Non-pigmented ciliary epithelial cell (primary cell): ENCODE measurements at regions not wholly inside any gene's neighbourhood (a gene's known extent, or its start where the extent isn't known, plus 50 kb on each side); places are given as distances from the start of the nearest gene placed in this dataset.
"Not testable (repeated sequence)": the region's sequence is repeated elsewhere in the genome, so short reads cannot be mapped to it uniquely, and the experiment has no call there.

Source experiments
- DNase-seq: peaks from one replicate; pipeline ENCODE4 v3.0.0-alpha.2; 2010; ENCODE audit warnings: low read depth

DNA sequence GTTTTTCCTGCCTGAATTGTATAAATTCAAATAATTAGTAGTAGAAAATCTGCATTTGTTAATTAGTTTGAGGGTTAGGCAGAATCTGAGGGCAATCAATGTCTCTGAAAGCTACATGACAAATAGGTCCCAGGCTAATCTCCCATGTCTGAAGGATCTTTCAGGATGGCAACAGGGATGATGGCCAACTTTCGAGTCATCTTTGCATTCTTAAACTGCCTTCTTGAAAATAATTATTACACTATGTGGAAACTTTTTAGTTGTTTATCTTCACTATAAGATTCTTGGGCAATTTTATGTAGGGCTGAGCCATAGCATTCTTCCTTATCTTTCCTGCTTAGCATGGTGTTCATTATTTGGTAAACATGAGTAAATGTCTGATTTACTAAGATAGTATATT is 490.3 kb upstream of the EPHA5 start:
- no peak for DNase-seq

DNA sequence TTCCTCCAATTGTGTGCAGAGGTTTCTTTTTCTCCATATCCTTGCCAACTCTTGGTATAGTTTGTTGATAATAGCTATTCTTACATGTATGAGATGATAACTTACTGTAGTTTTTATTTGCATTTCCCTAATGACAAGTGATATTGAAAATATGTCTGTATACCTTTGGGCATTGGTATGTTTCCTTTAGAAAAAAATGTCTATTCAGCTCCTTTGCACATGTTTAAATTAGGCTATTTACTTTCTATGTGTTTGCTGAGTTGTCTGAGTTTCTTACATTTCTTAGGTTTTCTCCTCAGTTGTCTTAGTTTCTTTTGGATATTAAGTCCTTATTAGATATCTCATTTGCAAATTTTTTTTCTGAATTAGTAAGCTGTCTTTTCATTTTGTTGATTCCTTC is 487.3 kb upstream of the EPHA5 start:
- no peak for DNase-seq

DNA sequence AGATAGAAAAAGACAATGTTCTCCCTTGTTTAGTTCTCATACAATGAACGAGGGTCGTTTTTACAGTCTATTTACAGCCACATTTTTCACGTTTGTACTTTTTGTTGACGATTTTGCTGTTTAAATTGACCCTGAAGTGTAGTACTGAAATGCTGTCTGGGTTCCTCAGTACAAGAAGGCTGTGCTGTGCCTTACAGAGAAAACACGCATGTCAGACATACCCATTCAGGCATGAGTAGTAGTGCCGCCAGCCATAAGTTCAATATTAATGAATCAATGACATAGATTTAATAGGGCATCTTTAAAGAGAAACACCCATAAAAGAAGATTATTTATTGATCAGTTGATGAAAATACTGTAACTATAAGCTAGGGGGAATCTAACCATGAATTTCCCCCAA is 459.8 kb upstream of the EPHA5 start:
- no peak for DNase-seq

DNA sequence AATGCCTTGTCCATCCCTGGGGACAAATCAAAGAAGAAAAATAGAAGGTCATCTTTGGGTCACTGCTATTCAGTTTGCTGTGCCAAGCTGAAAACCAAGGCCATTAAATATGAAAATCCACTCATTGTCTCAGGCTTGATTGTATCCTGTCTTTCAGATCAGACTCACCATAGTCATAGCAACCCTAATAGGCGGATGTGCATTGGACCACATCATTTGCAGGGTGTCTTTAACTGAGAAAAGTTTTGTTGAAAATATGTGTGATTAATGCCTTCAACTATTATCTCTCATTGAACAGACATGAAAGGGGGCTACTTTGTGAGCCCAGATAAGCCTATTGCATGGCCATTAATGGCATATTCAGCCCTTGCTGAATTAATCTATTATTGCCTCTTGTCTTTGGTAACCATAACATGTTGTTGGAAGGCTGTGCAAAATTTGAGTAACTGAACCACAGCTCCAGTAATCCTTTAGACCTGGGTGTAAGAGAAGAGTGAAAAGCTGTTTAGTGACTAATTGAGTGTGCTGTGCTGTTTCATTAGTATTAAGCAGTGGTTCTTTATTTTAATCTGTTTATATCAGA is 453.6 kb upstream of the EPHA5 start:
- DNase-seq, result no peak

DNA sequence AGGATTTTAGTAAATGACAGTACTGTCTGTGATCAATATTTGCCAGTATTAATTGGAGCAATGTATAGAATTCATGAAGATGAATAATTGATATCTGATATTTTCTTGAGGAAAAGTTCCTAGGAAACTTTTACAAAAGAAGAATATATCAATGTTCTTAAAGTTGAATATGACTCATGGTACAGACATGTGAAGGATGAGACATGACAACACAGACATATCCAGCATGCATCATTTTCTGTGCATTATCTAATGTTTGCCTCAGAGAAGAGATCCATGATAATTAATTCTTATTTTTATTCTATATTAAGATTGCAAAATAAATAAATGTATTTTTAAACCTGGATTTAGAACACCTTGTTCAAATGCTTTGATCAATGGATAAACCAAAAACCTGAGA is 452.9 kb upstream of the EPHA5 start:
- no peak for DNase-seq

DNA sequence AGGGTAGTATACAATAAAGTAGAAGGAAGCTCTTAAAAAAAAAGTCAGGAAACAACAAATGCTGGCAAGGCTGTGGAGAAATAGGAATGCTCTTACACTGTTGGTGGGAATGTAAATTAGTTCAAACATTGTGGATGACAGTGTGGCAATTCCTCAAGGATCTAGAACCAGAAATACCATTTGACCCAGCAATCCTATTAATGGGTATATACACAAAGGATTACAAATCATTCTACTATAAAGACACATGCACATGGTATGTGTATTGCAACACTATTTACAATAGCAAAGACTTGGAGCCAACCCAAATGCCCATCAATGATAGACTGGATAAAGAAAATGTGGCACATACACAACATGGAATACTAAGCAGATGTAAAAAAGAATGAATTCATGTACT is 444.9 kb upstream of the EPHA5 start:
- DNase-seq, result not testable (repeated sequence)

DNA sequence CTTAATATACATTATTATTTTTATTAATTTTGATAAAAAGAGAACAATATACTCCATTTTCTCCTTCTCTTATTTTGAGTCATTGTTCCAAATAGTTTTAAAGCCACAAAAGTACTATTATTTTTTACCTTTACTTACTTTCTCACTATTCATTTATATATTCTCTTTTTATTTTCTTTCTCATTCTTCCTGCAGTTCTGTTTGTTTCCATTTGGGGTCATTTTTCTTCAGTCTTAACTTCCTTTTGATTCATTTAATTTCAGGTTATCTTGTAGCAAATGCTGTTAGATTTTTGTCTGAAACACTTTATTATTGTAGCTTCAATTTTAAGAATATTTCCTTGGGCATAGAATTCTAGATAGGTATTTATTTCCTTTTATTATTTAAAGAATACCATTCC is 438.6 kb upstream of the EPHA5 start:
- DNase-seq, result no peak

DNA sequence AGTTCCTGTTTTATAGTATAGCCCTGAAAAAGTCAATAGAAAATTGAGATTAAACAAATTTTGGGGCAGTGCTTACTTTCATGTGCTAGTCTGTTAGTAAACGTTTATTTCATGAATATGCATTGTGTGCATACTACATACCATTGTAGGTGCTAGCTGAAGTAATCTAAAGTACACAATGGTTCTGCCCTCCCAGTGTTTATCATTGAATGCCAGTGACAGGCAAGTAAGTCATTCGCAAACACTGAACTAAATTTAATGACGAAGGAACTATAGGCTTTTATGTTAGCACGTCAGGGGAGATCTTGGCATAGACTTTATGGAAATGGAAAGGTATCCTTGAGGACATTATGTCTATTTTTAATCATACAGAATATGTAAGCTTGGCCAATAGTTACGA is 426.9 kb upstream of the EPHA5 start:
- no peak for DNase-seq

DNA sequence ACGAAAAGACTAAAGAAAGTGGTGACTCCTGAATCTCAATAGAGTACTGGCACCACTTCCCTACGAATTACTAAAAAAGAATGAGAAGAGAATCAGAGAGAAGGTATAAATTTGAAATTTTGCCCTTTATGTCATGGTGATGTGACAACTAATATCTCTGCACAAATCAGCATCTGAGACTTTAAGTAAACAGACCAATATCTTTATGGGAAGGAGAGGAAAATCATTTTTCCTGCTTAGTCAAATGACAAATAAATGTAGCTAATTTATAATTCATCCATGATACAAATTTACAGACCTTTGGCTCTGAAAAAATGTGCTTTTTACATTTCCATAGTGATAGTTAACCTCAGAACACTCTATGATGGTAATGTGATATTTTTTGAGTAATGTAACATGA is 424.8 kb upstream of the EPHA5 start:
- DNase-seq, result no peak

DNA sequence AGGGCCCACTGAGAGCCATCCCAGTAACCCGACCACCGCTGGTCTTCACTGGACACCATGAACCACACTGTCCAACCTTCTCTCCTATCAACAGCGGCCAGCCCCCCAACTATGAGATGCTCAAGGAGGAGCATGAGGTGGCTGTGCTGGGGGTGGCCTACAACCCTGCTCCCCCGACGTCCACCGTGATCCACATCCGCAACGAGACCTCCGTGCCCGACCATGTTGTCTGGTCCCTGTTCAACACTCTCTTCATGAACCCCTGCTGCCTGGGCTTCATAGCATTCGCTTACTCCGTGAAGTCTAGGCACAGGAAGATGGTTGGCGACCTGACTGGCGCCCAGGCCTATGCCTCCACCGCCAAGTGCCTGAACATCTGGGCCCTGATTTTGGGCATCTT is 423.8 kb upstream of the EPHA5 start:
- no peak for DNase-seq

DNA sequence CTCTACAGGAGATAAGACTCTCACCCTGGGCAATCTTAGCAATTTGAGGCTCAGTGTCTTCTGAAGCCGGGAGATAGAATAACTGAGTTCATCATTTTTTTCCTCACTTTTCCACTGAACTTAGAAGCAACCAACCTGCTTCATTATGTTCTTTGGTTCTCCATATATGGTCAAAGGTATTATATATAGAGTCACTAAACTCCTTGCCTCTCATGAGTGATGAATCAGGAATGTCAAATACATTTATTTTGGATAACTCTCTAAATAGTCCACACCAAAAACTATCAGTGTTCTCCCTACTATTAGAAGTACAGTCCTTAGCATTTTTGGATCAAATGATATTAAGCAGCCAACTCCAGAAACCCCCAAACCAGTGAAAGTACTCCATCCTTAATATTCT is 421.5 kb upstream of the EPHA5 start:
- no peak for DNase-seq

DNA sequence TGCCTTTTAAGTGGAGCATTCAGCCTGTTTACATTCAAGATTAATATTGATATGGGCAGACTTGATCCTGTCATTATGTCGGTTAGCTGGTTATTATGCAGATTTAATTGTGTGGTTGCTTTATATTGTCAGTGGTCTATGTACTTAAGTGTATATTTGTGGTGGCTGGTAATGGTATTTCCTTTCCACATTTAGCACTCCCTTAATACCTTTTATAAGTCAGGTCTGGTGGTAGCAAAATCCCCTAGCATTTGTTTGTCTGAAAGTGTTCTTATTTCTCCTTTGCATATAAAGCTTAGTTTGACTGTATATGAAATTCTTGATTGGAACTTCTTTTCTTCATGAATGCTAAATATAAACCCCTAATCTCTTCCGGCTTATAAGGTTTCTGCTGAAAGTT is 403.7 kb upstream of the EPHA5 start:
- DNase-seq, result no peak

DNA sequence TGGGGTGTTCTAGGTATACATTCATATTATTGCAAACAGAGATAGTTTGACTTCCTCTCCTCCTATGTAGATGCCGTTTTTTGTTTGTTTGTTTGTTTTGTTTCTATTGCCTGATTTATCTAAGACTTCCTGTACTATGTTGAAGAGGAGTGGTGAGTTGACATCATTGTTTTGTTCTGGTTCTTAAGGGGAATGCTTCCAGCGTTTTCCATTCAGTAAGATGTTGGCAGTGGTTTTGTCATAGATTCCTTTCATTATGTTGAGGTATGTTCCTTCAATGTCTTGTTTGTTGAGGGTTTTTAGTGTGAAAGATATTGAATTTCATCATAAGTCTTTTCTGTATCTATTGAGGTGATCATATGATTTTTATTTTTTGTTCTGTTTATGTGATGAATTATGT is 401.6 kb upstream of the EPHA5 start:
- DNase-seq, result no peak

DNA sequence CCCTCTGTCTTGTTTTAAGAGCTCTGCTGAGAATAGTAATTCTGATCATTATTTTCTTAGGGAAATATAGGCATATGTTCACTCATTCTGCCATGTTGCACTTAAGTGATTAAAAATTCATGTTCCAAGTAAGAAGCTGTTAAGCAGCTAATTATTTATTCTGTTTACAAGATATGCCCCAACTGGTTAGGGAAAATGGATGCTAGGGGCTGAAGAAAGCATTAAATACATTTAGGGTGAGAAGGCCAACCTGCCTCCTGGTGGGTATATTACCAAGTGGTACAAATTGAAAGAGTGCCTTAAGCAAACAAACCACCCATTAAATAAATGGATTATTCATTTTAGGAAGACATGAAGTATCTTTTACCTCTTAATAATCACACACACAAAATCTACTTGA is 392.6 kb upstream of the EPHA5 start:
- DNase-seq, result no peak

DNA sequence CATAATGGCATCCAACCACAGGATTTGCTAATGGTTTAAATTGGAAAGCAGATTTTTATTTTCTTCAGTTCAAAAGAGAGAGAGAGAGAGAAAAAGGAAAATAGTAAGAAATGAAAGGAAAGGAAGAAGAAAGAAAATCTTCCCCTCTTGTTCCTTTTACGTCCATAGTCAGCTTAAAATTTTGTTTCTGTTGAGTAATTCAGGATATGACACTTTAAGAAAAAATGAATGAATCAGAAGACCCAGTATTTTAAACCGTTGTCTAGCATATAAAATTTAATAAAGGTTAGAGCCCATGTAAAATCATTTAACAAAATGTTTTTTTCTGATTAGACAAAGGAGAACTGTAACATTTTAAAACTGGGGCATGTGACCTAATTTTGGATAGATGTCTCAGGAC is 391.8 kb upstream of the EPHA5 start:
- peak; percentile 9 for DNase-seq

DNA sequence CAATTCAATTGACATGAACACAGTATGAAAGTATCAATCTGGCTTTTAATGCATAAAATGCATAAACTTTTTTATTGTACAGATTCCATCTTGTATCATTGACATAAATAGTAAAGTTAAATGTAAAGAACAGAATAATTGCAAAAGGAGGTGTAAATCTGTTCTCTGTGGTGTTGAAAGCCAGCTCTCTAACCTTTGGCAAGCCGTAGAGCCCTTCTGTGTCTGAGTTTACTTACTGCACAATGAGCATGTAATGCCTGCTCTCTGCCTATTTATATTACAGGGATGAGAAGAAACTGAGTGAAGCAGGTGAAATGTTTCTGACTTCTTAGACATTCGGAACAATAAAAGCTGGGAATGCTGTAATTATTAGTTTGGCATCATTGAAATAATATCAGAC is 389.3 kb upstream of the EPHA5 start:
- no peak for DNase-seq

DNA sequence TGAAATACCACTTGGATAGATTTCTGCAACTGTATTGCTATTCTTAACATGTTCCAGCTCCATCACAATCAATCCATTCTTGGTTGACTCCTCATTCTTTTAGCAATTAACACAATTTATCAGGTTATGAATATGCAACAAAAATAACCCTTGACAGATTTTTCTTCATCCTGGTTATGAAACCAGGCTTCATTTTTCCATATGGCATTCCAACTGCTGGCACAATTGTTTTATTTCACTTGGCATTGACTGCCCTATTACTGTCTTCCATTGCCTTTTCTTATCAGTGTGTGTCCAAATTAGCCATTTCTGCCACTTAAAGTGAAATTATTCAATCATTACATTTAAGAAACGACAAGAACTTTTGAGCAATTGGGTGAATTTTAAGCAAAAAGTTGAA is 388.8 kb upstream of the EPHA5 start:
- no peak for DNase-seq

DNA sequence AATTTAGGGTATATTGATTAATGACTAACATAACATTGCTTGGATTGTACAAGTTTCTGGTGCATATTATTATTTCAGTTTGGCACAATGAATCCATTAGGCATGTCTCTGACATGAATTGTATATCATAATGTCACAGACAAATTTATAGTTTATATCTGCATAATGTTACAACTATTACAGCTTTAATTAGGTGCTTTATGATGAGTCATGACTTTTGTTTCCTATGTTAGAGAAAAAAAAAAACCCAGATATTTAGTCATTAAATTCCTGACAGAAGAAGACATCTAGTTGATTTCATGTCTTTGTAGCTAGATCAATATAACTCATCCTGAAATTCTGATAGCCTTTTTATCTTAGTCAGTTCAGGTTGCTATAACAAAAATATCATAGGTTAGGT is 385.7 kb upstream of the EPHA5 start:
- DNase-seq, result no peak

DNA sequence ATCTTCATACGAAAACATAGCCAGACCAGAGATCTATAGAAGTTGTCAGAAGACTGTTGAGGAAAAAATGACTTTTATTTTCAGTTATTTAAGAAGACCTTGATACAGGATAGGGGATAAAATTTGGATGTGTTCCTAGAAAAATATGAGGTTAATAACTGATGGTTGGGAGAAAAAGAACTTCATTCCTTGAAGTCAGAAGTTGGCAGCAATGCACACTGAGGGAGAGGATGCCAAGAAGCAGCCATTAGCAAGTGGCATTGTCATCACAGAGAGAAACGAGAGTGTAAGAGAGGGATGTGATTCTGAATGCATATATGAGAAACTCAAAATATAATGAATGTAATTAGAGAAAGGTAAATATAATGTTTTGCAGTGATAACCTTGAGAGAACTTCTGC is 382.1 kb upstream of the EPHA5 start:
- no peak for DNase-seq

DNA sequence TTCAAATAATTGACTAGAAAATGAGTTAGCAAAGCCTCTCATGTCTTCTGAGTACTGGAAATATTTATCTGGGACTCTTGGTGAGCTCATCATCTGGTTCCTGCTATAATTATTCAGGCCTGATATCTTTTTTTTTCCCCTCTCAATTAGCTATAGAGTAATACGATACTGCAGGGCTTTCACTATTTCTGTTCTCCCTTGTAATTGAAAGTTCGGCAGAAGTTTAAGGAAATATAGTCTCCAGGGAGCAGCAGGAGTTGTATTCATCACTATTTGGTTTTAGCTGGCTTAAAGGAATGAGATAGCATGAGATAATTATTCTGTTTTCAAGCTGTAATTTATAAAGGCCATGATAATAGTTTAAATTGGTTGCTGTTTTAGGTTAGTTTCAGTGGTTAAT is 378.6 kb upstream of the EPHA5 start:
- DNase-seq, result no peak

DNA sequence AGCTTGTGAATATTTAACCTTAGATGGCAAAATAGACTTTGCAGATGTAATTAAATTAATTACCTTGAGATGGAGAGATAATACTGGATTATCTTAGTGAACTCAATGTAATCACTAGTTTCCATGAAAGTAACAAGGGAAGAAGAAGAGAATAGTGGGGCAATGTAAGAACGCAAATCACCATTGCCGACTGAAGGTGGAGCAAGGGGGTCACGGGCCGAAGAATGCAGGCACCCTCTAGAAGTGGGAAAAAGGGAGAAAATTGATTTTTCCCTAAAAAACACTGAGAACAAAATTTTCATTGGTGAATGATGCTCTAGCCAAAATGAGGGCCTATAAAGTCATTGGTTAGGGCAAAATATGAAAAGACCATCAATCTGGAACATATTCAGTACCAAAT is 375.6 kb upstream of the EPHA5 start:
- no peak for DNase-seq

DNA sequence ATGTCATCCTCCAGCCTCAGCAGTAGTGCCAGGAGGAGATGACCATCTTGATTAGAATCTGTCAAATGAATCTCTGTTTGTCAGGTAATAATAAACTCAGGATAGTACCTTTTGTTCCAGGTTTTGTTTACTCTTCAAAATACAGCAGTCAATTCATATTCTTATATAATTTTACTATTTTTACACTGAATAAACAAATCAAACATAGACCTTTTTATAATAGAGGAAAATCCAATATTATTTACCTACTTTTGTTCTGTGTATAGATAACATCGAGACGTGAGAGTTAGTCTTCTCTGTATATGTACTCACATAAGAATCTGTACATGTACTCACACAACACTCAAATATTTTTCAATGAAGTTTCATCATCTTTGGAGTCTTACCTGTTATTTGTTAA is 365.4 kb upstream of the EPHA5 start:
- DNase-seq, result no peak

DNA sequence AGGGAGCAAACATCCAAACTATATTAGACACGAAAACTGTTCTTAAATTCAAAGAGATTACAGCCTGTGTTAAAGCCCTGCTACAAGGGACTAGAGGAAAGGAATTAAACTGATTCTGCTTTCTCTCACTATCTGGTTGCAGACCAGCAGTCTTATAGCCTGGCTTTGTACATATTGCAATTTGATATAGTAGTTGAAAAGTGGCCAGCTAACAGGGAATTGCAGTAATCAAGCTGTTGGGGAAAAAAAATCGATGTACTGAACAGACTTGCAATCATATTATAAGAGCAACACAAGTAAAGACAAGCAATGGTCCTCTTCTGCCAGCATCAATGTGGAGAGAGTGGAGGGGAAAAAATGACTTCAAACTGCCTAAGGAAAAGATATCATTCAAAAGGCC is 364.4 kb upstream of the EPHA5 start:
- DNase-seq, result no peak

DNA sequence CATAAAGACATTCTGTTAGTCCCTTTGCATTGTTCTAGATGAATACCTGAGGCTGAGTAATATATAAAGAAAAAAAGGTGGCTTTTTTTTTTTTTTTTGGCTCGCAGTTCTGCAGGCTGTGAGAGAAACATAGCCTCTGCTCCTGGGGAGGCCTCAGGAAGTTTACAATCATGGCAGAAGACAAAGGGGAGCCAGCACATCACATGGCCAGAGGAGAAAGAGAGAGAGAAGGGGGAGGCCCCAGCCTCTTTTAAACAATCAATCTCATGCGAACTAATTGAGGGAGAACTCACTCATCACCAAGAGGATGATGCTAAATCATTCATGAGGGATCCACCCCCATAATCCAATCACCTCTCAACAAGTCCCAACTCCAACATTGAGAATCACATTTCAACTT is 364.0 kb upstream of the EPHA5 start:
- DNase-seq, result no peak

DNA sequence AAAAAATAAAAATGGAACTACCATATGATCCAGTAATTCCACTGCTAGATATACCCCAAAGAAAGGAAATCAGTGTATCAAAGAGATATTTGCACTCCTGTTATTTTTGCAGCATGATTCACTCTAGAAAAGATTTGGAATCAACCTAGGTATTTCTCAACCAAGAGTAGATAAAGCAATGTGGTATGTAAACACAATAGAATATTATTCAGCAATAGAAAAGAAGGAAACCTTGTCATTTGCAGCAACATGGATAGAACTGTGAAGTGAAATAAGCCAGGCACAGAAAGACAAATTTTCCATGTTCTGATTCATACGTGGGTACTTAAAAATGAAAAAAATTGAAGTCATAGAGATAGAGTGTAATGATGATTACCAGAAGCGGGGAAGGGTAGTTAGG is 362.3 kb upstream of the EPHA5 start:
- DNase-seq, result no peak
